Endothelial cell of umbilical vein (primary cell): ENCODE measurements at regions not wholly inside any gene's neighbourhood (a gene's known extent, or its start where the extent isn't known, plus 50 kb on each side); places are given as distances from the start of the nearest gene placed in this dataset.

Source experiments
- BruUV-seq: library from RNA; stranded (reverse); fragments of 400-500 nt; replicated peaks from 2 replicates; lab custom pipeline; 2021; lab: Mats Ljungman, UMichigan
- CTCF ChIA-PET: fragments of 300-600, 350-600 bp; sonication (Branson Sonifier 250); formaldehyde crosslinking; loops from one replicate; lab custom pipeline; 2021; ENCODE audit warnings: antibody characterized with exemption, inconsistent platforms; lab: Charles Lee
- POLR2A ChIA-PET: fragments of 300-600, 350-600 bp; sonication (Branson Sonifier 250); formaldehyde crosslinking; loops from one replicate; lab custom pipeline; 2021; ENCODE audit warnings: antibody characterized with exemption, inconsistent platforms; lab: Charles Lee
- DNase-seq: peaks from one replicate; pipeline ENCODE4 v3.0.0-alpha.2; 2011; ENCODE audit warnings: low read depth, low spot score
- FAIRE-seq: peaks from 2 replicates; lab custom pipeline; 2011; peaks lifted over from hg19 to GRCh38; lab: Jason Lieb, UNC
- H2AFZ ChIP-seq: 2 replicates; pipeline ENCODE4 v1.6.0; 2012; ENCODE audit warnings: low read depth, low read length, control low read depth, inconsistent platforms
- H3K27ac ChIP-seq: 2 replicates; pipeline ENCODE4 v1.5.1; 2011; ENCODE audit warnings: low read depth, mild to moderate bottlenecking, control low read depth, low read length, moderate library complexity; ENCODE audit not compliant: insufficient read depth
- H3K27me3 ChIP-seq, 2 experiments: 2 replicates each; pipeline versions ENCODE4 v1.6.0 to v1.6.1; 2011; ENCODE audit warnings: low read length in 2 of 2, mixed read lengths in 1 of 2; ENCODE audit not compliant: control insufficient read depth in 2 of 2, insufficient read depth in 2 of 2
- H3K36me3 ChIP-seq, 2 experiments: 2 replicates in 1 of 2; 3 replicates in 1 of 2; pipeline ENCODE4 v1.5.1; 2011; ENCODE audit warnings: low read length in 2 of 2, mild to moderate bottlenecking in 1 of 2, moderate library complexity in 1 of 2; ENCODE audit not compliant: control insufficient read depth in 2 of 2, insufficient read depth in 2 of 2; ENCODE audit errors: extremely low read depth in 1 of 2
- H3K4me1 ChIP-seq: 3 replicates; pipeline ENCODE4 v1.5.1; 2011; ENCODE audit warnings: mild to moderate bottlenecking, low read length; ENCODE audit not compliant: control insufficient read depth, insufficient read depth; ENCODE audit errors: extremely low read depth
- H3K4me2 ChIP-seq: 2 replicates; pipeline ENCODE4 v1.6.1; 2011; ENCODE audit warnings: low read length, control low read depth, mixed read lengths; ENCODE audit not compliant: insufficient read depth
- H3K4me3 ChIP-seq, 3 experiments: fragments of 200-600 bp in 1 of 3; sonication (generic), shearing (Covaris generic) in 1 of 3; replicated peaks in 1 of 3; 2 replicates each; pipeline ENCODE4 v1.5.1; 2011 to 2016; ENCODE audit warnings: control low read depth in 3 of 3, low read length in 3 of 3, mild to moderate bottlenecking in 2 of 3, inconsistent platforms in 1 of 3, low read depth in 1 of 3, moderate library complexity in 1 of 3; ENCODE audit not compliant: insufficient read depth in 1 of 3
- H3K79me2 ChIP-seq: 2 replicates; pipeline ENCODE4 v1.6.0; 2012; ENCODE audit warnings: low read length, inconsistent platforms; ENCODE audit not compliant: control insufficient read depth, insufficient read depth
- H3K9ac ChIP-seq: replicated peaks from 2 replicates; pipeline ENCODE3; 2011; ENCODE audit warnings: low read length, control low read depth; ENCODE audit not compliant: insufficient read depth; ENCODE audit errors: extremely low read depth
- H3K9me1 ChIP-seq: replicated peaks from 3 replicates; pipeline ENCODE4 v1.6.0; 2011; ENCODE audit warnings: mild to moderate bottlenecking, low read length; ENCODE audit not compliant: control insufficient read depth, insufficient read depth; ENCODE audit errors: extremely low read depth
- H3K9me3 ChIP-seq: replicated peaks from 2 replicates; pipeline ENCODE4 v1.5.1; 2012; ENCODE audit warnings: low read length, inconsistent platforms; ENCODE audit not compliant: control insufficient read depth, insufficient read depth
- H4K20me1 ChIP-seq: replicated peaks from 2 replicates; pipeline ENCODE3; 2011; ENCODE audit warnings: mild to moderate bottlenecking, low read length; ENCODE audit not compliant: control insufficient read depth, insufficient read depth; ENCODE audit errors: extremely low read depth
- EZH2 ChIP-seq: IDR thresholded peaks from 2 replicates; pipeline ENCODE4 v1.6.1; 2012; ENCODE audit warnings: borderline replicate concordance, low read depth, mild to moderate bottlenecking, moderate library complexity, low read length, inconsistent platforms; ENCODE audit not compliant: severe bottlenecking
- FOS ChIP-seq: IDR thresholded peaks from 2 replicates; pipeline ENCODE4 v1.6.1; 2011; ENCODE audit warnings: mild to moderate bottlenecking, low read length, moderate library complexity, borderline replicate concordance; ENCODE audit not compliant: insufficient read depth
- GATA2 ChIP-seq: IDR thresholded peaks from 2 replicates; pipeline ENCODE4 v1.7.0; 2011; ENCODE audit warnings: low read depth, mild to moderate bottlenecking, moderate library complexity, mixed read lengths, low read length; ENCODE audit not compliant: insufficient read length, insufficient read depth
- JUN ChIP-seq: IDR thresholded peaks from 2 replicates; pipeline ENCODE4 v1.6.1; 2011; ENCODE audit warnings: borderline replicate concordance, low read depth; ENCODE audit not compliant: insufficient read length, insufficient read depth
- MYC ChIP-seq: IDR thresholded peaks from one replicate; pipeline ENCODE4 v1.6.1; 2011; ENCODE audit warnings: mild to moderate bottlenecking, low read depth, low read length
- POLR2A ChIP-seq: IDR thresholded peaks from 2 replicates; pipeline ENCODE4 v1.6.1; 2012; ENCODE audit warnings: low read depth, mild to moderate bottlenecking, control low read depth, low read length
- POLR2AphosphoS5 ChIP-seq: IDR thresholded peaks from 2 replicates; pipeline ENCODE4 v1.6.1; 2012; ENCODE audit warnings: low read depth, mild to moderate bottlenecking, control low read depth, low read length, moderate library complexity; ENCODE audit not compliant: insufficient read depth
- dilution Hi-C: fragments of 300-500 bp; cut with MboI; formaldehyde crosslinking; loops from one replicate; pipeline ENCODE4 v1.15.0; 2019; ENCODE audit warnings: low sequenced_read_pairs; ENCODE audit not compliant: extremely low pct_ligation_motif_present
- intact Hi-C: fragments of 100-400 bp; cut with micrococcal nuclease; formaldehyde crosslinking; loops from one replicate; pipeline ENCODE4 v1.10.0; 2022
- TF ChIP-seq, protein P1 (sequence below), 2 donors: IDR thresholded peaks; 1 replicate in 1 of 2; 2 replicates in 1 of 2; pipeline ENCODE4 v1.5.1; 2011; ENCODE audit warnings: low read length in 2 of 2, mild to moderate bottlenecking in 2 of 2, moderate library complexity in 2 of 2, control low read depth in 1 of 2, inconsistent platforms in 1 of 2, low read depth in 1 of 2; ENCODE audit not compliant: insufficient read depth in 1 of 2; ENCODE audit errors: extremely low read depth in 1 of 2
- TF ChIP-seq, protein P2 (sequence below): IDR thresholded peaks from 2 replicates; pipeline ENCODE4 v1.6.1; 2011; ENCODE audit not compliant: insufficient read depth, insufficient read length

DNA sequence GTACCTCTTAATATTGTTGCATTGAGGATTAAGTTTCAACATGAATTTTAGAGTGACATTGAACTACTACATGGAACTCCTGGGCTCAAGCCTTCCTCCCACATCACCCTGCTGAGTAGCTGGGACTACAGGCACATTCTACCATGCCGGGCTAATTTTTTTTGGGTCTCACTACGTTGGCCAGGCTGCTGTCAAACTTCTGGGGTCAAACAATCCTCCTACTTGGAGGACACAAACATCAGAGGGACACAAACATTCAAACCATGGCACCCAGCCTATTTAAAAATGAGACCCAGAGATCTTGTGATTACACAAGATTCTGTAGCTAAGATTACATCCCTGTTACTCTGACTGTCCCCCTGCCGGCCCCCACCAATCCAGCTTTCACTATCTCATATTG, 180.9 kb downstream of the KCNRG start:
- H2AFZ ChIP-seq, result no peak overlapping the region
- no peak overlapping the region for H3K27ac ChIP-seq
- no TSS peak for BruUV-seq
- FAIRE-seq, result no peak
- H3K4me1 ChIP-seq, result peaks cover 12% of the 10 kb centered on the region
- H3K9me1 ChIP-seq, result no peaks in the 10 kb centered on the region
- intact Hi-C loops (no loop called here), dilution Hi-C loops (no loop called here)
- DNase-seq, result no peak
- no peak overlapping the region for H3K4me2 ChIP-seq
- ChIA-PET CTCF (interaction anchor here (1.4 kb wide), 1 partner anchor 14 kb away, joined by 4 read pairs; no protein-coding TSS in a partner anchor), POLR2A (no interaction called here)
- TF ChIP-seq, protein P1, sequence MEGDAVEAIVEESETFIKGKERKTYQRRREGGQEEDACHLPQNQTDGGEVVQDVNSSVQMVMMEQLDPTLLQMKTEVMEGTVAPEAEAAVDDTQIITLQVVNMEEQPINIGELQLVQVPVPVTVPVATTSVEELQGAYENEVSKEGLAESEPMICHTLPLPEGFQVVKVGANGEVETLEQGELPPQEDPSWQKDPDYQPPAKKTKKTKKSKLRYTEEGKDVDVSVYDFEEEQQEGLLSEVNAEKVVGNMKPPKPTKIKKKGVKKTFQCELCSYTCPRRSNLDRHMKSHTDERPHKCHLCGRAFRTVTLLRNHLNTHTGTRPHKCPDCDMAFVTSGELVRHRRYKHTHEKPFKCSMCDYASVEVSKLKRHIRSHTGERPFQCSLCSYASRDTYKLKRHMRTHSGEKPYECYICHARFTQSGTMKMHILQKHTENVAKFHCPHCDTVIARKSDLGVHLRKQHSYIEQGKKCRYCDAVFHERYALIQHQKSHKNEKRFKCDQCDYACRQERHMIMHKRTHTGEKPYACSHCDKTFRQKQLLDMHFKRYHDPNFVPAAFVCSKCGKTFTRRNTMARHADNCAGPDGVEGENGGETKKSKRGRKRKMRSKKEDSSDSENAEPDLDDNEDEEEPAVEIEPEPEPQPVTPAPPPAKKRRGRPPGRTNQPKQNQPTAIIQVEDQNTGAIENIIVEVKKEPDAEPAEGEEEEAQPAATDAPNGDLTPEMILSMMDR (IDR thresholded peaks at IDR 0.05; ENCODE audit: extremely low read depth in 1 of 2, insufficient read depth in 1 of 2, low read depth in 1 of 2, low read length in 2 of 2), result no peak
- TF ChIP-seq JUN (no peak), POLR2A (no peak), EZH2 (no peak), FOS (no peak), MYC (no peak), POLR2AphosphoS5 (no peak), GATA2 (no peak)
- TF ChIP-seq, protein P2, sequence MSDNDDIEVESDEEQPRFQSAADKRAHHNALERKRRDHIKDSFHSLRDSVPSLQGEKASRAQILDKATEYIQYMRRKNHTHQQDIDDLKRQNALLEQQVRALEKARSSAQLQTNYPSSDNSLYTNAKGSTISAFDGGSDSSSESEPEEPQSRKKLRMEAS, result no peak
- H3K79me2 ChIP-seq, result no peaks in the 10 kb centered on the region
- H4K20me1 ChIP-seq, result no peaks in the 10 kb centered on the region
- H3K9me3 ChIP-seq, result no peaks in the 10 kb centered on the region
- H3K36me3 ChIP-seq, result no peaks in the 10 kb centered on the region
- no peaks in the 10 kb centered on the region for H3K27me3 ChIP-seq
- H3K9ac ChIP-seq, result no peak overlapping the region
- H3K4me3 ChIP-seq, result no peak overlapping the region
